ENCODE measurements at regions not wholly inside any gene's neighbourhood (a gene's known extent, or its start where the extent isn't known, plus 50 kb on each side); places are given as distances from the start of the nearest gene placed in this dataset.

DNA sequence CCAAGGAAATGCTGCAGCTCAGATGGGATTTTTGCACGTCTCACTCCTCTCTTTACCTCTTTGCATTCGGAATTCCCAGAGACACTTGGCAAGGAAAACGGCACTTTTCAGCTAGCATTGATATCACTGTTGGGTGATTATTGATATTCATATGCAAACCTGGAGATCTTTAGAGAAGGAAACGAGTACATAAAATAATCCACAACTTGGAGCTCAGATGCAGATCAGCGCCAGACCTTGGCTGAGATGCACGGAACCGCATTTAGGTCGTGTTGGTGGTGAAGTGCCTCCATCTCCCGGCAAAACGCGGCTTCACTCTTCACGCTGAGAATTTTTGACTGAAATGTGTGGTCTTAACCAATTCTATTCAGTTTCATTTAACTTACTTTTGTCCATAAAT, 77.2 kb upstream of the ARHGEF7 start:
- TF ChIP-seq EZH2 (IDR thresholded peaks at IDR 0.05; ENCODE audit: borderline replicate concordance, low read depth, low read length, severe bottlenecking): no peak
- TF ChIP-seq FOS (IDR thresholded peaks at IDR 0.05; ENCODE audit: borderline replicate concordance, insufficient read depth, low read length): no peak
- TF ChIP-seq MYC (IDR thresholded peaks at IDR 0.05; ENCODE audit: low read depth, low read length): no peak
- no peak for TF ChIP-seq GATA2 (IDR thresholded peaks at IDR 0.05; ENCODE audit: insufficient read depth, insufficient read length, low read depth, low read length)

Data from endothelial cell of umbilical vein (primary cell).